ENCODE measurements at regions not wholly inside any gene's neighbourhood (a gene's known extent, or its start where the extent isn't known, plus 50 kb on each side); places are given as distances from the start of the nearest gene placed in this dataset.

DNA sequence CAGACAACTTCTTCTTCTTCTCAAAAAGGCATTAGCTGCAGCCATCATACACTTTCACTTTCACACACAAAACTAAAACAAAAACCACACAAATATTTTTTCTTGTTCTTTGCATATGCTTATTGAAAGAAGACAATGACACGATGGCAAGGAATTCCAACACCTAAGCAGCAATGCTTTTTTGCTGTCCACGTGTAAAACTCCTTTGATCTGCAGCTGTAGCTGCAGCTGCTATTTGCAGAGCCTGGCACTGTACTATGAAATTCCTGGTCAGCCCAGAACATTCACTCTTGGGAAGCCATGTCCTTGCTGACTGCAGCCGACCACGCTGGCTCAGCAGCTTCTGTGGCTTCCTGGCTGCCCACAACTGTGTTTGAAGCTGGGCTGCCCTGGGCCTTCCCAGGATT is 316.2 kb downstream of the CDH2 start:
- H4K20me1 ChIP-seq (ENCODE audit: control insufficient read depth, insufficient read depth), result no peaks in the 10 kb centered on the region
- no peaks in the 10 kb centered on the region for H3K36me3 ChIP-seq (ENCODE audit: control insufficient read depth in 2 of 2, insufficient read depth in 2 of 2, low read length in 1 of 2)
- no peak overlapping the region for H3K27ac ChIP-seq (ENCODE audit: control insufficient read depth, insufficient read depth)
- RAD21 ChIA-PET (ENCODE audit: unreplicated experiment), result no interaction called here
- BruUV-seq (replicated peaks), result no TSS peak
- TF ChIP-seq IRF4 (IDR thresholded peaks at IDR 0.05; ENCODE audit: low read depth, low read length) (no peak), SREBF2 (IDR thresholded peaks at IDR 0.05; ENCODE audit: low read length) (no peak), IKZF1 (conservative IDR thresholded peaks at IDR 0.05) (0 out of 2 replicates have a peak, but pooled peaks have one; percentile 22), SRF (IDR thresholded peaks at IDR 0.05; ENCODE audit: low read depth in 2 of 2, low read length in 2 of 2) (no peak), SUZ12 (IDR thresholded peaks at IDR 0.05; ENCODE audit: unreplicated experiment) (no peak), SIN3A (IDR thresholded peaks at IDR 0.05; ENCODE audit: low read depth, low read length) (no peak), ZNF384 (IDR thresholded peaks at IDR 0.05; ENCODE audit: borderline replicate concordance, low read depth, low read length) (peak; percentile 39; the same call in 1 of the 2 replicates)
- TF ChIP-seq, protein P1, sequence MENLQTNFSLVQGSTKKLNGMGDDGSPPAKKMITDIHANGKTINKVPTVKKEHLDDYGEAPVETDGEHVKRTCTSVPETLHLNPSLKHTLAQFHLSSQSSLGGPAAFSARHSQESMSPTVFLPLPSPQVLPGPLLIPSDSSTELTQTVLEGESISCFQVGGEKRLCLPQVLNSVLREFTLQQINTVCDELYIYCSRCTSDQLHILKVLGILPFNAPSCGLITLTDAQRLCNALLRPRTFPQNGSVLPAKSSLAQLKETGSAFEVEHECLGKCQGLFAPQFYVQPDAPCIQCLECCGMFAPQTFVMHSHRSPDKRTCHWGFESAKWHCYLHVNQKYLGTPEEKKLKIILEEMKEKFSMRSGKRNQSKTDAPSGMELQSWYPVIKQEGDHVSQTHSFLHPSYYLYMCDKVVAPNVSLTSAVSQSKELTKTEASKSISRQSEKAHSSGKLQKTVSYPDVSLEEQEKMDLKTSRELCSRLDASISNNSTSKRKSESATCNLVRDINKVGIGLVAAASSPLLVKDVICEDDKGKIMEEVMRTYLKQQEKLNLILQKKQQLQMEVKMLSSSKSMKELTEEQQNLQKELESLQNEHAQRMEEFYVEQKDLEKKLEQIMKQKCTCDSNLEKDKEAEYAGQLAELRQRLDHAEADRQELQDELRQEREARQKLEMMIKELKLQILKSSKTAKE (IDR thresholded peaks at IDR 0.05; ENCODE audit: low read depth, poor library complexity, severe bottlenecking), result no peak
- ATAC-seq (peak; percentile 48), FAIRE-seq (no peak), DNase-seq (ENCODE audit: low read depth, low spot score) (peak; percentile 9)
- CTCF ChIA-PET, result no interaction called here
- no peak overlapping the region for H3K4me3 ChIP-seq
- intact Hi-C loops (cut with micrococcal nuclease; ENCODE audit: unreplicated experiment), result no loop called here
- no peaks in the 10 kb centered on the region for H3K27me3 ChIP-seq (replicated peaks in 1 of 2; ENCODE audit: control insufficient read depth in 2 of 2, insufficient read depth in 2 of 2, low read length in 1 of 2)
- H3K4me2 ChIP-seq (ENCODE audit: control insufficient read depth, insufficient read depth), result no peak overlapping the region
- H3K9me3 ChIP-seq (replicated peaks; ENCODE audit: control insufficient read depth, insufficient read depth, low read length), result no peaks in the 10 kb centered on the region
- no peaks in the 10 kb centered on the region for H3K79me2 ChIP-seq (ENCODE audit: control insufficient read depth, insufficient read depth, low read length)
- SMC1A ChIA-PET (ENCODE audit: uncharacterized antibody, unreplicated experiment), result interaction anchor here (0.7 to 1.3 kb wide), 2 partner anchors 14 to 1120 kb away, joined by 3 read pairs; no protein-coding TSS in a partner anchor
- 3% methylated on average over 4 of the region's 4 CpGs for WGBS (ENCODE audit: insufficient coverage, insufficient replicate concordance, low lambda C conversion rate, missing lambda C conversion rate)
- POLR2A ChIA-PET, result interaction anchor here (0.6 to 0.7 kb wide), 2 partner anchors 21 to 32 kb away, joined by 3 to 6 read pairs; no protein-coding TSS in a partner anchor
- no peak overlapping the region for H3K9ac ChIP-seq (ENCODE audit: control insufficient read depth, insufficient read depth, low read length)
- no peak overlapping the region for H2AFZ ChIP-seq (ENCODE audit: control insufficient read depth, low read depth, low read length)
- H3K4me1 ChIP-seq (ENCODE audit: control insufficient read depth, insufficient read depth, low read length), result no peaks in the 10 kb centered on the region
- in situ Hi-C loops (cut with MboI), result no loop called here

All from GM12878 (cell line).